ENCODE measurements at regions not wholly inside any gene's neighbourhood (a gene's known extent, or its start where the extent isn't known, plus 50 kb on each side); places are given as distances from the start of the nearest gene placed in this dataset.

GRCh38 chr20:57083072-57083471 is 183.4 kb downstream of the BMP7 start:
- H3K36me3 Mint-ChIP-seq (ENCODE audit: low read depth), result no peaks in the 10 kb centered on the region
- no peak overlapping the region for H3K4me3 Mint-ChIP-seq
- H3K4me1 Mint-ChIP-seq, result no peaks in the 10 kb centered on the region
- H3K9me3 Mint-ChIP-seq, result peaks cover 14% of the 10 kb centered on the region
- H3K27me3 Mint-ChIP-seq, result peaks cover under 1% of the 10 kb centered on the region
- H3K27ac Mint-ChIP-seq, result no peak overlapping the region
- no peak for DNase-seq
- ChIA-PET POLR2A (no interaction called here), CTCF (no interaction called here)

DNA sequence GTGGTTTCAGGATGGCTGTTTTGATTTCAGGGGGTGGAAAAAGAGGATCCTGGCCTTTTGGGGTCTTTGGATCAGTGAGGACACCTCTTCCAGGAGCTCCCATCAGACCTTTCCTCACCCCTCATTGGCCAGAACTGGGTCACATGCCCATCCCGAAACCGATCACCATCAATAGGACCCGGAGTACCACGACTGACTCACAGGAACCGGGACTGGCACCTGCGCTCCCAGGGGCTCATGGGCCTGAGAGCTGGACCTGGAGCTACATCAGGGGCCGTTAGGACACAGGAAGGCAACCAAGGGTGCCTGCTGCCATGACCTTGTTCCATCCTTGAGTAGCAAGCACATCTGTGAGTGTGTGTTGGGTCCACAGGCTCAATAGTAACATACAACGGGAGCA is 180.4 kb downstream of the BMP7 start:
- DNase-seq, result no peak
- H3K27ac Mint-ChIP-seq, result no peak overlapping the region
- H3K9me3 Mint-ChIP-seq, result peaks cover 5% of the 10 kb centered on the region
- POLR2A ChIA-PET, result no interaction called here
- no peak overlapping the region for H3K4me3 Mint-ChIP-seq
- H3K4me1 Mint-ChIP-seq, result no peaks in the 10 kb centered on the region
- CTCF ChIA-PET, result no interaction called here
- no peaks in the 10 kb centered on the region for H3K36me3 Mint-ChIP-seq (ENCODE audit: low read depth)
- no peaks in the 10 kb centered on the region for H3K27me3 Mint-ChIP-seq

- ChIA-PET CTCF (no interaction called here), POLR2A (no interaction called here)
- no peak overlapping the region for H3K4me3 Mint-ChIP-seq
- H3K36me3 Mint-ChIP-seq (ENCODE audit: low read depth), result no peaks in the 10 kb centered on the region
- H3K27ac Mint-ChIP-seq, result no peak overlapping the region
- peaks cover 4% of the 10 kb centered on the region for H3K4me1 Mint-ChIP-seq
- DNase-seq, result no peak
- peaks cover 5% of the 10 kb centered on the region for H3K9me3 Mint-ChIP-seq
- no peaks in the 10 kb centered on the region for H3K27me3 Mint-ChIP-seq
Measured at GRCh38 chr20:57087102-57087501, 179.3 kb downstream of the BMP7 start.

GRCh38 chr20:57087705-57088104 is 178.7 kb downstream of the BMP7 start:
- no peak for DNase-seq
- peaks cover 7% of the 10 kb centered on the region for H3K4me1 Mint-ChIP-seq
- peaks cover 5% of the 10 kb centered on the region for H3K9me3 Mint-ChIP-seq
- no peaks in the 10 kb centered on the region for H3K36me3 Mint-ChIP-seq (ENCODE audit: low read depth)
- CTCF ChIA-PET, result no interaction called here
- no peaks in the 10 kb centered on the region for H3K27me3 Mint-ChIP-seq
- POLR2A ChIA-PET, result no interaction called here
- H3K4me3 Mint-ChIP-seq, result no peak overlapping the region
- no peak overlapping the region for H3K27ac Mint-ChIP-seq

DNA sequence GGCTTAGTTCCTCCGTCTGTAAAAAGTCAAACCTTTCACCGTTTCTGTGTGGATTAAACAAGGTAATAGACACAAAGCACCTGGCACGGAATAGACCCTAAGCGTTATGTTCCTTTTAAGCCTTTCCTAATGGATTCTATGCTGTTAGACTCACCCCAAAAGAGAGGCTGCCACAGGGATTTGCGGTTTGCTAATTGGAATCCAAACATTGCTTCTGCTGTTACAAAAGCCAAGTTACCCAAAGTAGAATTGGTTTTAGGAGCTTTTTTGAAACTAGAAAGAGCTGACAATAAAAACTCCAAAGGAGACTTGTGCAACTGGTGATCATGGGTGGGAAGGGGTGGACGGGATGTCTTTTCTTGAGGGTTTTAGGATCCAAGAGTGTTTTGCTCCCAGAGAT is 178.0 kb downstream of the BMP7 start:
- H3K27ac Mint-ChIP-seq, result no peak overlapping the region
- peaks cover 7% of the 10 kb centered on the region for H3K4me1 Mint-ChIP-seq
- DNase-seq, result no peak
- no peaks in the 10 kb centered on the region for H3K9me3 Mint-ChIP-seq
- ChIA-PET CTCF (no interaction called here), POLR2A (no interaction called here)
- no peaks in the 10 kb centered on the region for H3K27me3 Mint-ChIP-seq
- no peak overlapping the region for H3K4me3 Mint-ChIP-seq
- no peaks in the 10 kb centered on the region for H3K36me3 Mint-ChIP-seq (ENCODE audit: low read depth)

DNA sequence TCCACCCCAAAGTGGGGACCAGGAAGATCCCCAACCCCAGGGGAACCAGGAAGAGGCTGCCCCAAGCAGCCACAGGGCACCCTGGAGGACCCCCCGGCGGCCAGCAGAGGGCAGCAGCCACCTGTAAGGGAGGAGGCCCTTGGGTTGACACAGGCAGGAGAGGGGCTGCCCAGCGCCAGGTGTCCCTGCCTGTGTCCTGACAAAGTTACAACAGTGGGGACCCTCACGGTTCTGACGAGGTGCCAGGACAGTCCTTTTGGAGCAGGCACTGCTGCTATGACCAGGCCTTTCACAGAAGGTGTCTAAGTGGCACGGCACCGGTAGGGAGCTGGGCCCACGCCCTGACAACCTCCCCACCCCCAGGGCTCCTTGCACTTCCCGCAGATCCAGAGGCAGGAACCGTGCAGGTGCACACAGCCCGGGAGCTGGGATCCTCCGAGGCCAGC is 176.7 kb downstream of the BMP7 start:
- H3K36me3 Mint-ChIP-seq (ENCODE audit: low read depth), result no peaks in the 10 kb centered on the region
- peaks cover 7% of the 10 kb centered on the region for H3K4me1 Mint-ChIP-seq
- CTCF ChIA-PET, result interaction anchor here (0.5 to 0.6 kb wide), 2 partner anchors 14 to 32 kb away, joined by 3 read pairs; no protein-coding TSS in a partner anchor
- H3K27ac Mint-ChIP-seq, result no peak overlapping the region
- peak; percentile 71 for DNase-seq
- POLR2A ChIA-PET, result no interaction called here
- no peaks in the 10 kb centered on the region for H3K27me3 Mint-ChIP-seq
- H3K9me3 Mint-ChIP-seq, result no peaks in the 10 kb centered on the region
- H3K4me3 Mint-ChIP-seq, result no peak overlapping the region

DNA sequence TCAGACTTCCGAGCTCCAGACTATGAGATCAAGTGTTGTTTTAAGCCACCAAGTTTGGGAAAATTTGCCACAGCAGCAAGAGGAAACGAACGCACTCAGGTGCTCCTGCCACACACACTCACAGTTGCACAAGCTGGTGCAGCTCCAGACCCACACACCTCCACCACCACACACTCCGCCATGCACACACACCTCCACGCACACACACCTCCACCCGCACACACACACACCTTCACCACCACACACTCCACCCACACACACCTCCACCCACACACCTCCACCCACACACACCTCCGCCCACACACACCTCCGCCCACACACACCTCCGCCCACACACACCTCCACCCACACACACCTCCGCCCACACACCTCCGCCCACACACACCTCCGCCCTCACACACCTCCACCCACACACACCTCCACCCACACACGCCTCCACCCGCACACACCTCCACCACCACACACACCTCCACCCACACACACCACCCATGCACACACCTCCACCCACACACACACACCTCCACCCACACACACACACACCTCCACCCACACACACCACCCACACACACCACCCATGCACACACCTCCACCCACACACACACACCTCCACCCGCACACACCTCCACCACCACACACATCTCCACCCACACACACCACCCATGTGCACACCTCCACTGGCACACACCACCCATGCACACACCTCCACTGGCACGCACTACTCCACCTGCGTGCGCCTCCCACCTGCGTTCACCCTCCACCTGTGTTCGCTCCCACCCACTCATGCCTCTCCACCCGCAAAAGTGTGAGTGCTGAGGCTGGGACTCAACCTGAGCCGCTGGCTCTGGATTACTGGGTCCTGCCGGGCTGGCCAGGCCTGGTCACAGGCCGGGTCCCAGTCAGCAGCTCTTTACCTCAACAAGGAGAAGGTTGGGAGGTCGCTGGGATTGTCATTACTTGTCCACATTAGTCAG is 175.6 kb downstream of the BMP7 start:
- Mint-ChIP-seq H3K4me1 (peaks cover 7% of the 10 kb centered on the region), H3K9me3 (no peaks in the 10 kb centered on the region), H3K4me3 (no peak overlapping the region), H3K36me3 (ENCODE audit: low read depth) (no peaks in the 10 kb centered on the region), H3K27ac (peak overlapping the region; percentile 41), H3K27me3 (no peaks in the 10 kb centered on the region)
- POLR2A ChIA-PET, result no interaction called here
- DNase-seq, result no peak
- CTCF ChIA-PET, result interaction anchor here (0.5 to 0.9 kb wide), 3 partner anchors 13 to 257 kb away, joined by 3 read pairs; no protein-coding TSS in a partner anchor

- Mint-ChIP-seq H3K9me3 (no peaks in the 10 kb centered on the region), H3K36me3 (ENCODE audit: low read depth) (no peaks in the 10 kb centered on the region), H3K27me3 (no peaks in the 10 kb centered on the region), H3K4me3 (no peak overlapping the region), H3K4me1 (peaks cover 7% of the 10 kb centered on the region), H3K27ac (peak overlapping the region; percentile 57)
- POLR2A ChIA-PET, result no interaction called here
- no peak for DNase-seq
- CTCF ChIA-PET, result interaction anchor here (0.5 to 0.9 kb wide), 2 partner anchors 256 to 258 kb away, joined by 3 read pairs; no protein-coding TSS in a partner anchor
Measured at GRCh38 chr20:57091748-57092111, 174.7 kb downstream of the BMP7 start.

- peak; percentile 67 for DNase-seq
- H3K36me3 Mint-ChIP-seq (ENCODE audit: low read depth), result no peaks in the 10 kb centered on the region
- no peak overlapping the region for H3K27ac Mint-ChIP-seq
- POLR2A ChIA-PET, result no interaction called here
- no peak overlapping the region for H3K4me3 Mint-ChIP-seq
- no peaks in the 10 kb centered on the region for H3K9me3 Mint-ChIP-seq
- peaks cover 7% of the 10 kb centered on the region for H3K4me1 Mint-ChIP-seq
- CTCF ChIA-PET, result interaction anchor here (0.5 to 1.1 kb wide), 3 partner anchors 11 to 258 kb away, joined by 3 to 4 read pairs (median 3); no protein-coding TSS in a partner anchor
- H3K27me3 Mint-ChIP-seq, result no peaks in the 10 kb centered on the region
Measured at GRCh38 chr20:57092112-57092899, 174.1 kb downstream of the BMP7 start.

GRCh38 chr20:57092900-57093530 is 173.4 kb downstream of the BMP7 start:
- Mint-ChIP-seq H3K27me3 (no peaks in the 10 kb centered on the region), H3K36me3 (ENCODE audit: low read depth) (no peaks in the 10 kb centered on the region), H3K4me1 (peaks cover 7% of the 10 kb centered on the region), H3K9me3 (no peaks in the 10 kb centered on the region), H3K27ac (no peak overlapping the region), H3K4me3 (no peak overlapping the region)
- ChIA-PET CTCF (interaction anchor here (1.1 kb wide), 1 partner anchor 10 kb away, joined by 4 read pairs; no protein-coding TSS in a partner anchor), POLR2A (no interaction called here)
- no peak for DNase-seq

DNA sequence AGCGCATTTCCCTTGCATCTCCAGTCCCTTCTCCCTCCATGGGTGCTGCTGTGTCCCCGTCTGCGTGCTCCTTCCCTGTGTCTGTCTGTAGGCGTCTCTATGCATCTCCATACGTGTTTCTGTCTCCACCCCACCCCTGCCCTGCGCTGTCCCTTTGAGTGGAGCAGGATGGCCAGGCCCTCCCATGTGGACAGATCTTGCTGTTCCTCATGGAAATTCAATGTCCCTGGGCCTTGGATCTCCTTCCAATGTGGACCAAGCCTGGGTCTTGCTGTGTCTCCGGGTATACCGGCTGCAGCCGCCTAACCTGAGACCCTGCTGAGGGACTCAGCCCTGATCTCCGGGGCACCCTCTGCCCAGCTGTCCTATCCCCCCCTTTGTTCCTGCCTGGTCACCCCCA is 172.7 kb downstream of the BMP7 start:
- CTCF ChIA-PET, result interaction anchor here (1.1 kb wide), 1 partner anchor 10 kb away, joined by 4 read pairs; no protein-coding TSS in a partner anchor
- no peak overlapping the region for H3K4me3 Mint-ChIP-seq

DNA sequence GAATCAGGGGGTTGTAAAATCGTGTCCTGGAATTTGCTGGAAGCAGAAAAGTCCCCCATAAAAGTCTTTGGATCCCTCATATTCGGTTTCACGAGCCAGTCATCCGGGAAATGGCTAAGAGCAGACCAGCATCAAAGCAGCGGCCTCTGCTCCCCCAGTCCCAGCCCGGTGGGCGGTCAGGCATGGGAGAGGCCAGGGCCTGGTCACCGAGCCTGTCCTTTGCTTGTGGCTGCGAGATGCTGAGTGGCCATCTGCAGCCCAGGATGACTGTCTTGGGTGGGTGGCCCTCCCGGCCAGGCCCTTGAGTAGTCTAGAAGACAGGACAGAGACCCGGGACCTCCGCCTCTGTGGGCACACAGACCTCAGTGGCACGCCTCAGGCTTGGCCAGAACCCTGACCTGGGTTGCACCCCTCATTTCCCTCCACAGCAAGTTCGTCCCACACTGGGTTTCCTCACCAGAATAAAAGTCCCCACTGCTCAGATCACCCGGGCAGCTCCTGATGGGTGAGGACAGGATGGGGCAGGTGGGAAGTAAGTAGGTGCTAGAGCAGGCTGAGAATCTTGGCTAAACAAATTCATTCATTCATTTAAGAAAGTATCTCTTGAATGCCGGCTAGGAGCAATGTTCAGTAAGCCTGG is 172.1 kb downstream of the BMP7 start:
- no peak overlapping the region for H3K4me3 Mint-ChIP-seq
- H3K9me3 Mint-ChIP-seq, result no peaks in the 10 kb centered on the region
- no peak for DNase-seq
- no peak overlapping the region for H3K27ac Mint-ChIP-seq
- H3K4me1 Mint-ChIP-seq, result peaks cover 7% of the 10 kb centered on the region
- CTCF ChIA-PET, result no interaction called here
- no peaks in the 10 kb centered on the region for H3K27me3 Mint-ChIP-seq
- POLR2A ChIA-PET, result no interaction called here
- no peaks in the 10 kb centered on the region for H3K36me3 Mint-ChIP-seq (ENCODE audit: low read depth)

More for the DNA sequence above, 172.7 kb downstream of the BMP7 start:
- Mint-ChIP-seq H3K36me3 (ENCODE audit: low read depth) (no peaks in the 10 kb centered on the region), H3K4me1 (peaks cover 7% of the 10 kb centered on the region), H3K9me3 (no peaks in the 10 kb centered on the region), H3K27me3 (no peaks in the 10 kb centered on the region), H3K27ac (no peak overlapping the region)
- POLR2A ChIA-PET, result no interaction called here
- DNase-seq, result no peak
